Spleen (tissue), 7 donors: ENCODE measurements at regions not wholly inside any gene's neighbourhood (a gene's known extent, or its start where the extent isn't known, plus 50 kb on each side); places are given as distances from the start of the nearest gene placed in this dataset.

Experiments
- CTCF ChIP-seq, 11 experiments: fragments of 200-600 bp in 7 of 11; fragments of 450-650 bp in 4 of 11; sonication (generic) in 4 of 11; IDR thresholded peaks in 8 of 11; conservative IDR thresholded peaks in 3 of 11; 1 replicate in 7 of 11; 2 replicates in 4 of 11; pipeline versions ENCODE4 v1.4.0 to v1.8.0; 2016 to 2021; ENCODE audit warnings: antibody characterized with exemption in 11 of 11, inconsistent platforms in 4 of 11, mild to moderate bottlenecking in 1 of 11
- POLR2AphosphoS5 ChIP-seq, 3 donors: sonication (generic); formaldehyde crosslinking; IDR thresholded peaks; one replicate each; pipeline ENCODE4 v1.5.1; 2017; ENCODE audit warnings: antibody characterized with exemption in 3 of 3
- donor health status: DM: no; HTN: no; CAD: no; lungs with moderate emphysema.
- donor health status: DM: no; HTN: no; CAD: no.
- donor health status: DM: no; HTN: no; CAD: no.

GRCh38 chrX:13190051-13190450 is 129.8 kb downstream of the ATXN3L start:
- no peak for TF ChIP-seq CTCF (IDR thresholded peaks at IDR 0.05 in 8 of 11, conservative IDR thresholded peaks at IDR 0.05 in 3 of 11)
- TF ChIP-seq POLR2AphosphoS5 (IDR thresholded peaks at IDR 0.05) = no peak
